GM18507 (cell line): ENCODE measurements at regions not wholly inside any gene's neighbourhood (a gene's known extent, or its start where the extent isn't known, plus 50 kb on each side); places are given as distances from the start of the nearest gene placed in this dataset.

Experiments
- DNase-seq: peaks from one replicate; pipeline ENCODE4 v3.0.0; 2011; ENCODE audit warnings: low read depth; ENCODE audit not compliant: insufficient read length; ENCODE audit errors: extremely low spot score
- FAIRE-seq: peaks from 2 replicates; lab custom pipeline; 2011; peaks lifted over from hg19 to GRCh38; lab: Jason Lieb, UNC

- DNase-seq (no peak), FAIRE-seq (no peak)
These were observed 50.1 kb upstream of the HIF1A start for GRCh38 chr14:61645247-61645646.
